HepG2 (cell line): ENCODE measurements at regions not wholly inside any gene's neighbourhood (a gene's known extent, or its start where the extent isn't known, plus 50 kb on each side); places are given as distances from the start of the nearest gene placed in this dataset.

Experiments used
- ATAC-seq: fragments of 200-7000 bp; cut with Tn5 transposase; 3 replicates; pipeline ENCODE4 v1.9.1; 2020; ENCODE audit warnings: mild to moderate bottlenecking, moderate library complexity
- BruUV-seq: library from RNA; stranded (reverse); fragments of 400-500 nt; replicated peaks from 2 replicates; lab custom pipeline; 2021; lab: Mats Ljungman, UMichigan
- CTCF ChIA-PET: fragments of 300-600 bp; formaldehyde crosslinking; extraction: SDS; loops from one replicate; lab custom pipeline; 2021; ENCODE audit warnings: low total read pairs, inconsistent platforms, low intra/inter-chr PET ratio; lab: Yijun Ruan, JAX
- POLR2A ChIA-PET: fragments of 350-600 bp; sonication (Branson Sonifier 250); formaldehyde crosslinking; loops from one replicate; lab custom pipeline; 2020; ENCODE audit warnings: antibody characterized with exemption, inconsistent platforms; lab: Yijun Ruan, JAX
- DNase-seq: peaks from one replicate; pipeline ENCODE4 v3.0.0-alpha.2; 2015; ENCODE audit warnings: low spot score
- FAIRE-seq: peaks from 3 replicates; lab custom pipeline; 2011; peaks lifted over from hg19 to GRCh38; lab: Jason Lieb, UNC
- H2AFZ ChIP-seq: one replicate; pipeline ENCODE4 v1.6.1; 2011; ENCODE audit warnings: low read length, inconsistent platforms
- H3K27ac ChIP-seq: fragments of 300-600 bp; 3 replicates; pipeline ENCODE4 v1.8.0; 2011; ENCODE audit warnings: mixed run types, mild to moderate bottlenecking, mixed read lengths, low read length, inconsistent platforms; ENCODE audit not compliant: insufficient read depth; ENCODE audit errors: extremely low read length
- H3K27me3 ChIP-seq, 2 experiments: fragments of 200-600 bp in 1 of 2; 2 replicates in 1 of 2; 3 replicates in 1 of 2; pipeline versions ENCODE4 v1.6.0 to v1.8.0; 2011; ENCODE audit warnings: low read length in 2 of 2, mild to moderate bottlenecking in 2 of 2, moderate library complexity in 2 of 2, inconsistent platforms in 1 of 2; ENCODE audit not compliant: insufficient read depth in 2 of 2, control insufficient read depth in 1 of 2
- H3K36me3 ChIP-seq, 2 experiments: fragments of 200-600 bp in 1 of 2; replicated peaks in 1 of 2; 2 replicates in 1 of 2; 3 replicates in 1 of 2; pipeline versions ENCODE4 v1.5.1 to v1.8.0; 2011; ENCODE audit warnings: low read length in 2 of 2, inconsistent platforms in 1 of 2; ENCODE audit not compliant: insufficient read depth in 2 of 2, control insufficient read depth in 1 of 2
- H3K4me1 ChIP-seq: 2 replicates; pipeline ENCODE4 v1.5.1; 2012; ENCODE audit warnings: low read length, inconsistent platforms; ENCODE audit not compliant: insufficient read depth
- H3K4me2 ChIP-seq: 2 replicates; pipeline ENCODE4 v1.6.0; 2011; ENCODE audit warnings: low read depth, low read length, inconsistent platforms
- H3K4me3 ChIP-seq, 3 experiments: fragments of 200-600 bp in 1 of 3; sonication (generic), shearing (Covaris generic) in 1 of 3; replicated peaks in 1 of 3; 2 replicates each; pipeline ENCODE4 v1.5.1; 2011 to 2016; ENCODE audit warnings: low read length in 3 of 3, inconsistent platforms in 2 of 3, low read depth in 2 of 3, mild to moderate bottlenecking in 2 of 3, control low read depth in 1 of 3, mixed read lengths in 1 of 3; ENCODE audit not compliant: insufficient read depth in 1 of 3
- H3K79me2 ChIP-seq: one replicate; pipeline ENCODE4 v1.6.1; 2011; ENCODE audit warnings: low read length, inconsistent platforms; ENCODE audit not compliant: insufficient read depth
- H3K9ac ChIP-seq: 2 replicates; pipeline ENCODE4 v1.6.0; 2011; ENCODE audit warnings: mild to moderate bottlenecking, low read depth, low read length, inconsistent platforms; ENCODE audit not compliant: insufficient read depth
- H3K9me3 ChIP-seq: 2 replicates; pipeline ENCODE4 v1.5.1; 2012; ENCODE audit warnings: mild to moderate bottlenecking, low read length
- H4K20me1 ChIP-seq: 2 replicates; pipeline ENCODE4 v1.6.0; 2011; ENCODE audit warnings: inconsistent platforms, mild to moderate bottlenecking, low read length, moderate library complexity; ENCODE audit not compliant: insufficient read depth
- IKZF1 ChIP-seq: fragments of 450-650 bp; IDR thresholded peaks from 2 replicates; pipeline ENCODE4 v1.7.1; 2016
- MAFF ChIP-seq: IDR thresholded peaks from 2 replicates; pipeline ENCODE4 v1.6.1; 2011; ENCODE audit warnings: low read depth, low read length, improper control_type of control experiment
- MAFK ChIP-seq, 2 experiments: IDR thresholded peaks in 1 of 2; conservative IDR thresholded peaks in 1 of 2; 2 replicates each; pipeline ENCODE4 v1.6.1; 2011; ENCODE audit warnings: improper control_type of control experiment in 2 of 2, low read length in 2 of 2
- MEF2D ChIP-seq: sonication (generic); formaldehyde crosslinking; IDR thresholded peaks from 2 replicates; pipeline ENCODE4 v1.5.1; 2020; ENCODE audit warnings: mild to moderate bottlenecking, missing genetic modification reagents
- NFE2L2 ChIP-seq: fragments of 150-350 bp; IDR thresholded peaks from 2 replicates; pipeline ENCODE4 v1.6.1; 2014; ENCODE audit warnings: low read length
- PCBP1 ChIP-seq: fragments of 200-400 bp; formaldehyde crosslinking; IDR thresholded peaks from 2 replicates; pipeline ENCODE4 v1.6.1; 2017; ENCODE audit warnings: mild to moderate bottlenecking, low read depth, low read length, borderline replicate concordance
- PHF20 ChIP-seq: sonication (generic); formaldehyde crosslinking; IDR thresholded peaks from 2 replicates; pipeline ENCODE4 v1.5.0; 2020; ENCODE audit warnings: mild to moderate bottlenecking, missing genetic modification reagents
- SALL2 ChIP-seq: sonication (generic); formaldehyde crosslinking; IDR thresholded peaks from 2 replicates; pipeline ENCODE4 v1.8.1; 2023; ENCODE audit warnings: mild to moderate bottlenecking, missing genetic modification reagents, inconsistent platforms
- SIX4 ChIP-seq: sonication (generic); formaldehyde crosslinking; IDR thresholded peaks from 2 replicates; pipeline ENCODE4 v1.4.0; 2020; ENCODE audit warnings: missing genetic modification reagents
- SMC3 ChIP-seq: IDR thresholded peaks from 2 replicates; pipeline ENCODE4 v1.6.1; 2011; ENCODE audit warnings: low read length, improper control_type of control experiment
- ZNF572 ChIP-seq: sonication (generic); formaldehyde crosslinking; IDR thresholded peaks from 2 replicates; pipeline ENCODE4 v1.5.1; 2020; ENCODE audit warnings: mild to moderate bottlenecking, missing genetic modification reagents
- WGBS: methylation state at CpG from one replicate; pipeline ENCODE4 v1.1.6; 2017; ENCODE audit warnings: low lambda C conversion rate; 5-methylcytosine and 5-hydroxymethylcytosine counted together
- in situ Hi-C: cut with HindIII; loops from 2 replicates; pipeline ENCODE4 v1.10.0; 2017; ENCODE audit warnings: low pct_unique_long_range_greater_than_20kb; ENCODE audit not compliant: extremely low pct_ligation_motif_present
- intact Hi-C: fragments of 100-400 bp; cut with micrococcal nuclease; formaldehyde crosslinking; loops from one replicate; pipeline ENCODE4 v1.10.0; 2022; ENCODE audit not compliant: unreplicated experiment
- TF ChIP-seq, protein P1 (sequence below): sonication (generic); formaldehyde crosslinking; IDR thresholded peaks from 2 replicates; pipeline ENCODE4 v1.8.1; 2023; ENCODE audit warnings: mild to moderate bottlenecking, missing genetic modification reagents

DNA sequence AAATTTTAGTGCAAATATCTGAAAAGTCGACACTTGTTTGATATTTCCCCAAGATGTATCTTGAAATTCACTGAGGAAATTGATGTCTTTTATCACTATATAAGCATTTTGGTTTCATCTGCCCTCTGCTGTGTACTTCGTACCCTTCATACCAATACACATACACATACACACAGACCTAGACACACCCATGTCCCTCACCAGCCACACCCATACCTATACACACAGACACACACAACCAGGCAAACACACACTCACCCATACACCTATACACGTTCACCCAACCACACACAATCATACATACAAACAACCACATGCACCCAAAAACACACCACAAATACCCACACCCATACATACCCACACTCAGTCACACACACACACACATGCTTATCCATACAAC is 367.8 kb downstream of the HINT1 start:
- Histone ChIP-seq H3K9ac (no peak overlapping the region), H3K36me3 (no peaks in the 10 kb centered on the region), H3K27ac (no peak overlapping the region), H3K9me3 (0 out of 2 replicates have a peak, but pooled peaks cover 6% of the 10 kb centered on the region), H3K79me2 (no peaks in the 10 kb centered on the region), H3K27me3 (no peaks in the 10 kb centered on the region), H2AFZ (no peak overlapping the region), H3K4me1 (no peaks in the 10 kb centered on the region)
- intact Hi-C loops: no loop called here
- ATAC-seq: no peak
- CTCF ChIA-PET: no interaction called here
- POLR2A ChIA-PET: no interaction called here
- no peak for FAIRE-seq
- 1% methylated on average over 3 of the region's 3 CpGs for WGBS
- TF ChIP-seq PCBP1 (no peak), ZNF572 (CRISPR knock-in tag) (no peak), SALL2 (CRISPR knock-in tag) (no peak), SMC3 (no peak), MEF2D (CRISPR knock-in tag) (no peak), IKZF1 (0 out of 2 replicates have a peak, but pooled peaks have one; percentile 14)
- TF ChIP-seq, protein P1, sequence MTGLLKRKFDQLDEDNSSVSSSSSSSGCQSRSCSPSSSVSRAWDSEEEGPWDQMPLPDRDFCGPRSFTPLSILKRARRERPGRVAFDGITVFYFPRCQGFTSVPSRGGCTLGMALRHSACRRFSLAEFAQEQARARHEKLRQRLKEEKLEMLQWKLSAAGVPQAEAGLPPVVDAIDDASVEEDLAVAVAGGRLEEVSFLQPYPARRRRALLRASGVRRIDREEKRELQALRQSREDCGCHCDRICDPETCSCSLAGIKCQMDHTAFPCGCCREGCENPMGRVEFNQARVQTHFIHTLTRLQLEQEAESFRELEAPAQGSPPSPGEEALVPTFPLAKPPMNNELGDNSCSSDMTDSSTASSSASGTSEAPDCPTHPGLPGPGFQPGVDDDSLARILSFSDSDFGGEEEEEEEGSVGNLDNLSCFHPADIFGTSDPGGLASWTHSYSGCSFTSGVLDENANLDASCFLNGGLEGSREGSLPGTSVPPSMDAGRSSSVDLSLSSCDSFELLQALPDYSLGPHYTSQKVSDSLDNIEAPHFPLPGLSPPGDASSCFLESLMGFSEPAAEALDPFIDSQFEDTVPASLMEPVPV (CRISPR knock-in tag): no peak
- TF ChIP-seq, all 625 proteins: peak for 1
- DNase-seq: no peak
- in situ Hi-C loops: no loop called here
- BruUV-seq: no TSS peak
- Histone ChIP-seq H4K20me1 (no peaks in the 10 kb centered on the region), H3K4me2 (no peak overlapping the region), H3K4me3 (no peak overlapping the region)

DNA sequence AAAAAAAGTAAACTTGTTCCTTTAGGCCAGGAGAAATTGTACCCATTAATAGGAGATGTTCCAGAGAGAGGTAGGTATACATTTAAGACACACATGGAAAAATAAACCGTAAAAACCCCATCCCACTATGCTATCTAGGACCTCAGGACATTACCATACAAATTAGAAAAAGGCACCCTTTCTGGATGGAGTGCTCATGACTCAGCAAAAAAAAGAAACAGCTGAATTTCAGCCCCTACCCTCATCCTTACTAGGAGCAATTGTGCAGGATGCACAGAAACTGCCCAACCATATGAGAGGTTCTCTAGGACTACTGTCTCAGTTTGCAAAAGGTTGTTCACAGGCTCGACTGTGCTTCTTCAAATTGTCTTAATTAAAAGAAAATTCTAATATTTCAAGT is 368.2 kb downstream of the HINT1 start:
- H3K9me3 ChIP-seq: 0 out of 2 replicates have a peak, but pooled peaks cover 6% of the 10 kb centered on the region
- no peak overlapping the region for H3K4me2 ChIP-seq
- no peaks in the 10 kb centered on the region for H4K20me1 ChIP-seq
- peak; percentile 84 for TF ChIP-seq NFE2L2
- TF ChIP-seq SIX4: no peak
- peak; percentile 88 to 90 for TF ChIP-seq MAFK (conservative IDR thresholded peaks at IDR 0.05 in 1 of 2, IDR thresholded peaks at IDR 0.05 in 1 of 2; ENCODE audit: low read length in 2 of 2)
- TF ChIP-seq PHF20 (CRISPR knock-in tag): no peak
- TF ChIP-seq MAFF: peak; percentile 84
- H3K4me1 ChIP-seq: no peaks in the 10 kb centered on the region
- H2AFZ ChIP-seq: no peak overlapping the region
- H3K36me3 ChIP-seq: no peaks in the 10 kb centered on the region
- H3K4me3 ChIP-seq: no peak overlapping the region
- ChIA-PET CTCF (no interaction called here), POLR2A (no interaction called here)
- no peak for DNase-seq
- in situ Hi-C loops: no loop called here
- no peak overlapping the region for H3K9ac ChIP-seq
- no peak for FAIRE-seq
- ATAC-seq: no peak
- intact Hi-C loops: no loop called here
- 0% methylated on average over 2 of the region's 2 CpGs for whole genome bisulfite sequencing
- no peak overlapping the region for H3K27ac ChIP-seq
- no peaks in the 10 kb centered on the region for H3K27me3 ChIP-seq
- H3K79me2 ChIP-seq: no peaks in the 10 kb centered on the region
- no TSS peak for BruUV-seq
